C4-2B (cell line): ENCODE measurements at regions not wholly inside any gene's neighbourhood (a gene's known extent, or its start where the extent isn't known, plus 50 kb on each side); places are given as distances from the start of the nearest gene placed in this dataset.

ENCODE experiments used
- ZFX ChIP-seq: fragments of 450-650 bp; IDR thresholded peaks from 2 replicates; pipeline ENCODE4 v1.6.1; 2017
- TF ChIP-seq, protein P1 (sequence below): fragments of 450-650 bp; conservative IDR thresholded peaks from 2 replicates; pipeline ENCODE4 v1.5.1; 2017; ENCODE audit warnings: mild to moderate bottlenecking

DNA sequence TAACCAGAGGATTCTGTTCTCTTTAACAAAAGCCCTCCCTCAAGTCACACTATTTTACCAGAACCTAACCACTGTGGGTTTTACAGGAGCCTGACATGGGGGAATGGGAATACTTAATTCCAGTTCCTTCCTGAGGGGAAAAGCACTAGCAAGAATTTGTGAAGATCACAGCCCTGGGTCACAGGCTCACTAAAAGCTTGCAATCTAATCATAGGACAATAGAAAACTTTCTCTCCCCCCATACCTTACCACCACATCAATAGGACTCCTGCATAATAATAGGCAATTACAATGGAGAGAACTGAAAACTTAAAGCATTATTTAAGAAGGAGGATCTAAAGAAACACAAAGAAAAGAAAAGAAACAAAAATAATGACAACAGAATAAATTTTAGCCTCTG is 225.8 kb upstream of the ZNF804A start:
- TF ChIP-seq, protein P1, sequence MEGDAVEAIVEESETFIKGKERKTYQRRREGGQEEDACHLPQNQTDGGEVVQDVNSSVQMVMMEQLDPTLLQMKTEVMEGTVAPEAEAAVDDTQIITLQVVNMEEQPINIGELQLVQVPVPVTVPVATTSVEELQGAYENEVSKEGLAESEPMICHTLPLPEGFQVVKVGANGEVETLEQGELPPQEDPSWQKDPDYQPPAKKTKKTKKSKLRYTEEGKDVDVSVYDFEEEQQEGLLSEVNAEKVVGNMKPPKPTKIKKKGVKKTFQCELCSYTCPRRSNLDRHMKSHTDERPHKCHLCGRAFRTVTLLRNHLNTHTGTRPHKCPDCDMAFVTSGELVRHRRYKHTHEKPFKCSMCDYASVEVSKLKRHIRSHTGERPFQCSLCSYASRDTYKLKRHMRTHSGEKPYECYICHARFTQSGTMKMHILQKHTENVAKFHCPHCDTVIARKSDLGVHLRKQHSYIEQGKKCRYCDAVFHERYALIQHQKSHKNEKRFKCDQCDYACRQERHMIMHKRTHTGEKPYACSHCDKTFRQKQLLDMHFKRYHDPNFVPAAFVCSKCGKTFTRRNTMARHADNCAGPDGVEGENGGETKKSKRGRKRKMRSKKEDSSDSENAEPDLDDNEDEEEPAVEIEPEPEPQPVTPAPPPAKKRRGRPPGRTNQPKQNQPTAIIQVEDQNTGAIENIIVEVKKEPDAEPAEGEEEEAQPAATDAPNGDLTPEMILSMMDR: no peak
- no peak for TF ChIP-seq ZFX
